ENCODE measurements at regions not wholly inside any gene's neighbourhood (a gene's known extent, or its start where the extent isn't known, plus 50 kb on each side); places are given as distances from the start of the nearest gene placed in this dataset.
A peak's percentile ranks its signal among the peaks of the same experiment; 100 is the strongest.

- H3K9me3 ChIP-seq, result no peaks in the 10 kb centered on the region
- H3K27me3 ChIP-seq, result no peaks in the 10 kb centered on the region
- TF ChIP-seq CTCF (IDR thresholded peaks at IDR 0.05), result no peak
- ATAC-seq (no peak), DNase-seq (no peak)
- peaks cover 0 to 3% (median 0%) of the 10 kb centered on the region in 9 donors for H3K36me3 ChIP-seq
- no peaks in the 10 kb centered on the region for H3K4me1 ChIP-seq
- 83 to 91% methylated on average over 5 of the region's 5 CpGs for WGBS, 2 donors
- no peak overlapping the region for H3K27ac ChIP-seq
- H3K4me3 ChIP-seq, result no peak overlapping the region
- intact Hi-C loops (cut with DNase I), result no loop called here
Measured at GRCh38 chr4:20538905-20539304, 161.4 kb upstream of the PACRGL start.

- intact Hi-C loops (cut with DNase I), result loop anchor here in 5 of 10 donors (5.0 to 10.0 kb wide), 3 partner anchors 118 to 238 kb away; no protein-coding TSS in a partner anchor
- H3K36me3 ChIP-seq, result no peaks in the 10 kb centered on the region
- H3K4me1 ChIP-seq, result no peaks in the 10 kb centered on the region
- H3K9me3 ChIP-seq, result no peaks in the 10 kb centered on the region
- WGBS, 2 donors, result 69 to 75% methylated on average over 2 of the region's 2 CpGs
- ATAC-seq (no peak), DNase-seq (no peak)
- no peak overlapping the region for H3K27ac ChIP-seq
- TF ChIP-seq CTCF (IDR thresholded peaks at IDR 0.05), result no peak
- no peaks in the 10 kb centered on the region for H3K27me3 ChIP-seq
- H3K4me3 ChIP-seq, result no peak overlapping the region
Measured at GRCh38 chr4:20543131-20543530, 157.1 kb upstream of the PACRGL start.

GRCh38 chr4:20544645-20545044 is 155.6 kb upstream of the PACRGL start:
- Histone ChIP-seq H3K4me3 (no peak overlapping the region), H3K27me3 (no peaks in the 10 kb centered on the region), H3K9me3 (no peaks in the 10 kb centered on the region), H3K36me3 (no peaks in the 10 kb centered on the region), H3K4me1 (no peaks in the 10 kb centered on the region), H3K27ac (no peak overlapping the region)
- DNase-seq (no peak), ATAC-seq (peak in 1 of 8 donors; percentile 62)
- intact Hi-C loops (cut with DNase I), result loop anchor here in 7 of 10 donors (2.0 to 10.0 kb wide), 5 partner anchors 120 to 240 kb away; no protein-coding TSS in a partner anchor
- 29 to 39% methylated on average over 3 of the region's 3 CpGs for WGBS, 2 donors
- peak in 7 of 9 donors; percentile 39 to 63 (median 50) for TF ChIP-seq CTCF (IDR thresholded peaks at IDR 0.05)

GRCh38 chr4:20552004-20552403 is 148.3 kb upstream of the PACRGL start:
- Histone ChIP-seq H3K4me3 (no peak overlapping the region), H3K36me3 (peaks cover 0 to 6% (median 0%) of the 10 kb centered on the region in 9 donors), H3K9me3 (no peaks in the 10 kb centered on the region), H3K27me3 (no peaks in the 10 kb centered on the region), H3K4me1 (no peaks in the 10 kb centered on the region), H3K27ac (no peak overlapping the region)
- DNase-seq, result no peak
- ATAC-seq, result no peak
- WGBS, 2 donors, result 82% methylated on average over 5 of the region's 5 CpGs
- no peak for TF ChIP-seq CTCF (IDR thresholded peaks at IDR 0.05)
- intact Hi-C loops (cut with DNase I), result loop anchor here in 1 of 10 donors (10.0 kb wide), 1 partner anchor 247 kb away; no protein-coding TSS in a partner anchor

All from heart right ventricle (tissue), 16 donors.